CD4-positive, alpha-beta T cell treated with Interleukin-1 beta for 1 hour (primary cell): ENCODE measurements at regions not wholly inside any gene's neighbourhood (a gene's known extent, or its start where the extent isn't known, plus 50 kb on each side); places are given as distances from the start of the nearest gene placed in this dataset.
"Not testable (repeated sequence)": the region's sequence is repeated elsewhere in the genome, so short reads cannot be mapped to it uniquely, and the experiment has no call there.

Experiments
- DNase-seq, 2 donors: peaks; one replicate each; pipeline ENCODE4 v3.0.0-alpha.2; 2020 to 2022

GRCh38 chr2:175454953-175455389 is 273.5 kb upstream of the ATP5MC3 start:
- no peak for DNase-seq

DNA sequence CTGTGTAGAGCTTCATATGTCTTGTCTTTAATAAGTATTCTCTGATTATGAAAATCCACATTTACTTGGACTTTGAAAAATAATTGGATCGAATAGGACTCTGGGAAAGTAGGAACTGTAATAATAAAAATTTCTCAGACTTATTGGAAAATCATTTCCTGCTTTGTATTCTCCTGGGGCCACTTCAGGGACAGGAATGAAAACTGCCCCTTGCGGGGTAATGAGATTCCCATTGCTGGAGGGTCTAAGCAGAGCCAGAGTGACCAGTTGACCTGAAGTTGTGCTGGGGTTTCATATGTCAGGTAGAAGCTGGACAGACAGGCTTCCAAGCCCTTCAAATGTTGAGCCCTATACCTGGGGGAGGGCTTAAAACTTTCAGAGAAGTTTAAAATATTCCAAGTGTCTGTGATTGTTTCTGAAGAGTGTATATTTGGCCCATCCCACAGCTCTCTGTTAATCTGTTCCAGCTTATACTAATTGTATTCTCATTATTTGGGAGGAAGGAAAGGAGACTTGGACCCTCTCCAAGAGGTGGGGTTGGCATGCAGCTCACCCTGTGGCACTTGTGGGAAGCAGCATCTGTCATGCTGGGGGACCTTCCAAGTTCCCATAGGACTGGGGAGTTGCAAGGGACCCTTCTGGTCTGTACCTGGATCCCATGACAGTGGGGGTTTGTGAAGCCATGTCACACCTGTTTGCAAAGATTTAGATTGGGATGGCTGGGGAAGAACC is 268.7 kb upstream of the ATP5MC3 start:
- DNase-seq: no peak

- DNase-seq: no peak
Measured at GRCh38 chr2:175449616-175450015, 268.1 kb upstream of the ATP5MC3 start.

- DNase-seq: no peak
Measured at GRCh38 chr2:175446201-175446600, 264.7 kb upstream of the ATP5MC3 start.

DNA sequence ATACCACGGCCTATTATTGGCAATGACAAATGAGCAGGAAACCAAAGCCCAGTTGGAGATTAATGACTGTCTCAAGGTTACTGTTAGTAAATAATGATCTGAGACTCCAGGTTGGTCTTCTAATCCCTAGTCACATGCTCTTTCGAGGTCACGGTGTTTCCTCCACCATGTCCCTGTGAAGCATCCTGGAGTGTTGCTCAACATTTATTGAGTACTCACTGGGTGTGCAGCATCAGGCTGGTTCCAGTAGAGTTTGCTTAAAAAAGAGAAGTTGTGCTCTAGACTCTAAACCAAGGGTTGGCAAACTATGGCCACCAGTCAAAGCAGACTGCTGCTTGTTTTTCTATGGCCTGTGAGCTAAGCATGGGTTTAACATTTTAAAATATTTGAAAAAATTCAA is 263.8 kb upstream of the ATP5MC3 start:
- DNase-seq: no peak

- no peak for DNase-seq
Measured at GRCh38 chr2:175442441-175442840, 260.9 kb upstream of the ATP5MC3 start.

DNA sequence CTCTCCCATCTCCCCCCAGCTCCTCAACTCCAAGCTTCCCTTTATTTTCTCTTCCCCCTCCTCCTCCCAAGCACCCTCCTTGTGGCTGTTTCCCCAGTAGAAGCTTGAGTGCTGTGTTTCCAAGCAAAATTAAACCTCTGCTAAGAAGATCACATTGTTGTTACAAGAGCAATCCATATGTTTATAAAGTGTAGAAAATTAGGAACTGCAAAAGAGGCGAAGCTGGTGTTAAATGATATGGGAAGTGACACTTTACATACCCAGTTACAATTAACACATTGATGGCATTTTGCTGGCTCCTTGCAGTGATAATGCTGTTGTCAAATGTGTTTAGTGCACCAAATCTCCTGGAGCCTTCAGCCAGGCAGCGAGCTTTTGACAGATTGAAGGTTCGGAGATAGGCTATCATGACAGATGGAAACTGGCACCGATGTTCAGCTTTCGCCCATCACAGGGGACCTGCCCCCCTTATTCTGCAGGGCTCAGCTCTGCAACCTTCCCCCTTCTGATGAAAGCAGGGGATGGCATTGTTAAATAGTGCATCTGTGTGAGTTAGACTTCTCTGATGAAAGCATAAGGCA is 259.8 kb upstream of the ATP5MC3 start:
- DNase-seq: no peak

DNA sequence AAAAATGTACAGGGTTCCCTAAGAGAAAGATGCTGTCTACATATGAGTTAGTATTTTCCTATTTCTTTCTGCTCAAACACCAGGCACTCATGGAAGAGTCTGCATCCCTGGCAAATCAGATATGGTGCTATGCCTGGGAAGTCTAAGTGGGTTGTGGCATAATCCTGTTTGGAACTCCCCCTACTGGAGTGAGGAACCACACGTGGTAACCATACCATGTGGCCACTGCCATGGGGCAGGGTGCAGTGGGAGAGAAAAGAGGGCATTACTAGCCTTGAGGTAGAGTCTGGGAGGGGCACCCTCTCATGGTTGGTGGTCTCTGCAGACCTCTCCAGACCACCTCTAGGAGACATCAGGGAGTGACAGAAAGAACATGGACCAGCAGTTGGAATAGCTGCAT is 257.9 kb upstream of the ATP5MC3 start:
- no peak for DNase-seq

DNA sequence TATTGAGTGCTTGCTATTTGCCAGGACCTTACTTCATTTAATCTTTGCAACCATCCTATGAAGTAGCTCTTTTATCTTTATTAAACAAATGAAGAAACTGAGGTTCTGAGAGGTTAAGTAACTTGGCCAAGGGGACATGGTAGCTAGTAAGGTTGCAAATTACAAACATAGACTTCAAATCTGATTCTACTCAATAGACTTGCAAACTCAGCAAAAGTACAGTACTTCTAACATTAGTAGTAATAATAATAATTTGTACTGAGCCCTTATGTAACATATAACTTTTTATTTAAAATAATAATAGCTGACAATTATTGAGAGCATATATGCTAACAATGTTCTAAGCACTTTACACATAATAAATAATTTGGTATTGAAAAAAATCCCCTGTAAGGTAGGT is 255.7 kb upstream of the ATP5MC3 start:
- DNase-seq: no peak

- no peak for DNase-seq
Measured at GRCh38 chr2:175436076-175436475, 254.6 kb upstream of the ATP5MC3 start.

- no peak for DNase-seq
Measured at GRCh38 chr2:175435012-175435411, 253.5 kb upstream of the ATP5MC3 start.

DNA sequence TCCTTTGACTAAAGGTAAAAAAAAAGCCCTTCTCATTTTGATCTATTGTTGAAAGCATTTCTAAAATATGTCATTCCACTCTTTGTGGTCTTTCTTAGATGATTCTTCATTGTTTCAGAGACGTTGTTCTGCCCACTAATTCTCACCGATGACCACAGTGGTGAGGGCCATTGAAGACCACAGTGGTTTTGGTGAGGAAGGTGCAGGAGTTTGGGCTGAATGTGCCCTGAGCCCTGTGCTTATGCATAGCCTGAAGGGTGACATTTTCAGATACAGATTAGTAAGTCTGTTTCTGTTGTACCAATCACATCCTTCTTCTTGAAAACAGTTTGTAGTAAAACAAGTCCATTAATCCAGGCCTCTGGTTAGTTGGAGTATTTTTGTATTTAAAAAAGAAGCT is 251.3 kb upstream of the ATP5MC3 start:
- no peak for DNase-seq

GRCh38 chr2:175432021-175432420 is 250.5 kb upstream of the ATP5MC3 start:
- no peak for DNase-seq

GRCh38 chr2:175431101-175431946 is 249.8 kb upstream of the ATP5MC3 start:
- DNase-seq: no peak

DNA sequence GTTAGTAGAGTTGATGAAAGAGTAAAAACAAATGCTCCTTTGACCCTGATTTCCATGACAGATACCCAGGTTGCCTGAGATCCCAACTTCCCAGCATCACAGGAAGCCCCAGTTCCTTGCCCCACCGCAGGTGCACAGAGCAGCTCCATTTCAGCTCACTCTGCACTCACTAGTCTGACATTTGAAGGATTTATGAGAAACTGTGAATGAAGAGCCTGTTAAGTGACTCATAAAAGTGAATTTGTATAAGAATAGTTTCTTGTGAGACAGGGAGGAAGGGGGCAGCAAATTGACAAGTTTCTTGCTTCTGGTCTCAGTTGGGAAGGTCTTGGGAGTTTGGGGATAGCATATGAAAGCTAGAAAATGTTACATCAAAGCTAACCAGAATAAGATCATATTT is 248.7 kb upstream of the ATP5MC3 start:
- no peak for DNase-seq

DNA sequence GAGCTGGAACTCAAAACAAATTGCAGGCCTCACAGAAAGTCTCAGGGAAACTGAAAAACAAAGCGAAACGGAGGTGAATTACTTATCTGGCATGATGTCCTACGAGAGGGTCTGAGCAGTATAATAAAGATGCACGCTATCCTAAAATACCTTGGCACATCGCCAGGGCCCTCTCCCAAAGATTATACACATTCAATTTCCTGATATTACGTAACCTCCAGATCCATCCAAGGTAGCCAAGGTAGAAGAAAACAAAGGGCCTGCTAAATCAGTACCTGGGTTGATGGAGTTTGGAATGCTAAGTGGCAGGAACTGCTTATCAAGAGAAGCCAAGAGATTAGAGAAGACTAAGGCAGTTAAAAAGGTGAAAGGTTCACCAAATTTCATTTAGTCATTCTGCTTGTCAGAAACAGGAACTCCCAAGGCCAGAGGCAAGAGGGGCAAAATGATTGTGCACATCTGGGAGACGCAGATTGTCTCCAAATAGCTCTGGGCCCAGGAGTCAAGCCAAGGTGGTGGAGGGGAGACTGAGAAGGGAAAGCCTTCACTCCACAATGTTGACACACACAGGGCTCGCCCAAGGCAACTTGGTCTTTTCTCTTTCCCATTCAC is 236.8 kb upstream of the ATP5MC3 start:
- DNase-seq: no peak

DNA sequence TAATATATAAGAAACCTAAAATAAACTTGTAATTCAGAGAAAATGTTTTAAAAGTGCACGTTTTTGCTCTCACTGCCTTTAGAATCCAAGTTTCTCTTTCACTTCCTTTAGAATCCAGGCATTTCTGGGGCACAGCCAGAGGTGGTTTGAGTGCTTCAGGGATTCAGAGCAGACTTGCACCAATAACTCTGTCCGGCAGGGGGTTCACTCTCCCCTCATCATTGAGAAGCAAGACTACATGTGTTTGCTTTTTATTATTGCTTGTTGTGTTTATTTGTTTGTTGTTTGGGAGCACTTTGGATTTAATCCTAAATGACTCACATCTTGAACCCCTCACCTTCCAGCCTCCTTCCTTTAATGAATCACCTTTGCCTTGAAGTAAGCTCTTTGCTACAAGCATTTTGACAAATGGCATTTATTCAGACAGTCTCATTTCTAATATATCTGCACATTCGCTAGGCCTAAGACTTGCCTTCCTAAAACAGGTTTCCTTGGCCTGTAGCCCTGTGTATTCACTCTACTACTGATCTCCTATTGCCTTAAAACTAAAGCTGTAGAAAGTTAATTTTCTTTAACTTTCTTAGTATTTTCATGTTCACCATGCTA is 233.5 kb upstream of the ATP5MC3 start:
- DNase-seq: peak in 1 of 2 donors; percentile 2

GRCh38 chr2:175414191-175414881 is 232.8 kb upstream of the ATP5MC3 start:
- no peak for DNase-seq

- not testable (repeated sequence) for DNase-seq
Measured at GRCh38 chr2:175410941-175411340, 229.4 kb upstream of the ATP5MC3 start.

- DNase-seq: no peak
Measured at GRCh38 chr2:175404839-175405238, 223.3 kb upstream of the ATP5MC3 start.

DNA sequence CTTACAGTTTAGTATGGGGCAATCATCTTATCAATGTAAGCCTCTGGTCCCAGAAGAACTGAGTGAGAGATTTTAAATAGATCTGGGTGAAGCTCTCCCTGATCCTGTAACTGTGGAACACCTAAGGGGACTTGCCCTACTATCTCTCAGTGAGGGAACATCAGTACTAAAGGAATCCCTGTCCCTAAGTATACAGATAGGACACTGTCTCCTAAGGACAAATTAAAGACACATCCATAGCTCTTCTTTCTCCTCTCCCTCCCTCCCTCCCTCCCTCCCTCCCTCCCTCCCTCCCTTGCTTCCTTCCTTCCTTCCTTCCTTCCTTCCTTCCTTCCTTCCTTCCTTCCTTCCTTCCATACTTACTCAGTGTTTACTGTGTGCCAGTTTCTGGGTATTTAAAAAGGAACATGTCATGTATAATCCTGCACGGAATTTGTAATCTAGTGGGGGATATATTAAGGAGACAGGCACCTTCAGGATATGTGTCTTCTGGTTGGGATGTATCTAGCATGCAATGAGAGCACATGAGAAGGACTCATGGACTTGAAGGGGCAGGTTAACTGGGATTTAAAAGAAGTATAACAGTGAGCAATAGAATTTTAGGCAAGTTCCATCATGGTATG is 222.2 kb upstream of the ATP5MC3 start:
- DNase-seq: no peak

- no peak for DNase-seq
Measured at GRCh38 chr2:175402571-175402970, 221.1 kb upstream of the ATP5MC3 start.
